ENCODE measurements at regions not wholly inside any gene's neighbourhood (a gene's known extent, or its start where the extent isn't known, plus 50 kb on each side); places are given as distances from the start of the nearest gene placed in this dataset.
"Not testable (repeated sequence)": the region's sequence is repeated elsewhere in the genome, so short reads cannot be mapped to it uniquely, and the experiment has no call there.

DNA sequence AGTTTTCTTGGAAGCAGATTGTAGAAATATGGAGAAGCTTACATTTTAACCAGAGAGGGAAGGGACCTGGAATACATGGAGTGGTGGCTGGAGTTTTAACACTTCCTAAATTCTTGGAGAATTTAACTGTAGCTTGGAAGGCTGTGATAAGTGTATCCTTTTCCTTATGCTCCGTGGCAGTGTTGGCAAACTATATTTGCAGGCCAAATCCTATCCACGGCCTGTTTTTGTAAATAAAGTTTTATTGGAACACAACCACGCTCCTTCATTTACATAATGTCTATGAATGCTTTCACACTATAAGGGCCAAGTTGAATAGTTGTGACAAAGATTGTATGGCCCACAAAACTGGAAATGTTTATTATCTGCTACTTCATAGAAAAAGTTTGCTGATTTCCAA, 110.6 kb upstream of the MIR17HG start:
- DNase-seq: no peak

DNA sequence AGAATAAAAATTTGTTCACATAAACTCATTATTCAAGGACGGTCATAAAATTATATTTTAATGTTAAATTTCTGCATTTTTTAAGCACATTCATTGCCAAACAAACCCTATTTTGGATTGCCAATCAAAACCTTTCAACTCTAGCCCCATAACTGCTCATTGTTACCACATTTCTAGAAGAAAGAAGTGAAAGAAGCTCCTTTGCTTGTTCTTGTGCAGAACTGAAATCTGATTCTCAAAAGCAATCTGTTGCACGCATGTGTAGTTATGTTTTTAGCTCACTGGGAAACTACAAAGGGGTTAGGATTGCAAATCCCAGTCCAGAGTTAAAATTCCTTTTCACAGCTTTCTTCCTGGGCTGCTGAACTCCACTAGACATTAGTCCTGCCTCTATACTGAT, 109.5 kb upstream of the MIR17HG start:
- DNase-seq: no peak

DNA sequence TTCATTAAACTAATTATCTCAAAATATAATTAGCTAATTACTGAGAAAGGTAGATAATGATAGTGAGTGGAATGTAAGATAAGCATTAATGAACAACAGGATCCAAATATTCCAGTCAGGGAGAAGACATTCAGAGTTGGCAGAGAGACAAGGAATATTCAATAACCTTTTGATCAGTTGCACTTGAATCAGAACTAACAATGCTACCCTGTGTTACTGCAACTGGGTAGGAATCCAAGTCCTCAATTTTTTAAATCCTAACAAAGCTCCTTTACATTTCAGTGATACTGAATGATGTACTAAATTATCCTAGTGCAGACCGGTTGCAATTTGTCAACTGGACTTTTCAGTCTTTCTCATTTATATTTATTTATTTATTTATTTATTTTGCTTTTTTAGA, 107.1 kb upstream of the MIR17HG start:
- no peak for DNase-seq

DNA sequence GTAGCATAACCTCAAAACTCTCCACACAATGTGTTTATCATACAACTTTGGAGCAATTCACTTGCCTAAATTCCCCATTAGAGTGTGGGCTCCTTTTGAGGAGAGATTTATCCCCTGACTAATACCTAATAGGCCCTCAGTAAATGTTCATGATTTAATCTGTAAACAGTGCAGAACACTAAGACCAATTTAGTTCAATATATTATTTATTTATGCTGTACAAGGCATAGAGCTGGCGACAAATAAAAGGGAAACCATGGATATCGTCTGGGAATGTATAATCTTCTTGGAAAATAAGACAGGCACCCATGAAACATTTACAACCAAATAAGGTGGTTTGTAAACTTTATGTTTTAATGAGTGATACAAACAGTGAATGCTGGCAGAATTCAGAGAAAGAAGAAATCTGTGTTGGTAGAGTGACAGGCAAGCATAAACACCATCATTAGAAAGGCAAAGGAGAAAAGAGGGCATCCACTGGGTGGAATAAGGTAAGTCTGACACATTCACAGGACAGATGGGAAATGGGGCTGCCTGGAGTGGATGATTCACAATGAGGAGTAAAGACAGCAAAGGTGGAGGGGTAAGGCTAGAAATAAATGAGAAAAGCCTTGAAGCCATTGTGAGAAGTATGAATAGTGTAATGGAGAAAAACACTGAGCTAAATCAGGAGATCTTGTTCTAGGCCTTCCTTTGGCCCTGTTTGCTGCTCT, 106.1 kb upstream of the MIR17HG start:
- DNase-seq: no peak

DNA sequence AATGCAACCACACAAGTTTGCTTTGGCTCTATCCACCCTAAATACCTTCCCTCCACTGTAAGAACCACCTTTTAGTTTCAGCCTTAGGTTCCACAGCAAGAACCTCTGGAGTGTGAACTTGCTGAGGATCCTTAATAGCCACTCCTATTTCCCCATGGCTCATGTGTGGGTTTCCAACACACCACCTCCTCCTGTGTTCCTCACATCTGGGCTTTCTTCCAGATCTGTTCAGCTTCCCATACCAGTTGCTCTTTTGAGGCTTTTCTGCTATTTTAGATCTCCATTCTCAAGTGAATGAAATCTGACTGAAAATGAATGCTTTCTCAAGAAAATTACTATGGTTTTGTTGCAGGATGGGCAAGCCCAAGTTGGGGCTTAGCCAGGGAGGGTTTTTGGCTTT, 104.8 kb upstream of the MIR17HG start:
- DNase-seq: no peak

DNA sequence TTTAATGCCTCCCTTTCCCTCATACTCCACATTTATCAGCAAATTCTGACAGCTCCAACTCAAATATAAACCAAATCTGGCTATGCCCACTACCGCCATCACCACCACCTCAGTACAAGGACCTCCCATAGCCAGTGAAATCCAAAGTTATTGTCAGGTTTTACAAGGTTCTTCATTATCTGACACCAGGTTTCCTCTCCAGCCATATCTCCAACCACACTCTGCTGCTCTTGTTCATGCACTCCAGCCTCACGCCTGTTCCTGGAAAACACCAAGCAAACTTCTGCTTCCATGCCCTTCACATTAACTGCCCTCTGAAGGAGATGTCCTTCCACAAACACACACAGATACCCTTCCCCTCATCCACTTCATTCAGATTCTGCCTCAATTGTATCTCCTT, 102.2 kb upstream of the MIR17HG start:
- no peak for DNase-seq

DNA sequence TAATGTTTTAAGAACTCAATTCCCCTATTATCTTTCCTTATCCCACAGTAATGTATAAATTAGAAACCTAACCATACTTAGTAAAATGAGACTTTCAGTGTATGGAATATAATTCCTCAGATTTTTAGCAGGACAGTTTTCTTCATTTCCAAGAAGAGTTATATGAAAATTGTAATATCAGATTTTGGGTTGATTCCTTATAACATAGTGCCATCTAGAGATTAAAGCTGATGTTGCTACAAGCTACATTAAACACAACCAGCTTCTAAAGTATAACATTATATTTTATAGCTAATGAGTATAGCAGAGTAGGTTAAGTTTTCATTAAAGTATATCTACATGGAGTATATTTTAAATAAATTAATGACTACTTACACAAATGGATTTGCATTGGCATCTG, 99.7 kb upstream of the MIR17HG start:
- no peak for DNase-seq

DNA sequence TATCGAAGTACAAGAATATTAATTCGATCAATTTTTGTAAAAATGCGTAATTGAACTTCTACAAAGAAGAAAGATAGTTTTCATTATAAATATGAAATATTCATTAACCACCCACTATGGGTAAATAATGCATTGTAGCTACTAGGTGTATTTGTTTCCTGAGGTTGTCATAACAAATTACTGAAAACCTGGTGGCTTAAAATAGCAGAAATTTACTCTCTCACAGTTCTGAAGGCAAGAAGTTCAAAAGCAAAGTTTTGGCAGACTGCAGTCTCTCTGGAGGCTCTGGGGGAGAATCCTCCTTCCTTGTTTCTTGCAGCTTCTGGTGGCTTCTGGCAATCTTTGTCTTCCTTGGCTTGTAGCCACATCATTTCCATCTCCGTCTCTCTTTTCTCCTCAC, 99.2 kb upstream of the MIR17HG start:
- no peak for DNase-seq

DNA sequence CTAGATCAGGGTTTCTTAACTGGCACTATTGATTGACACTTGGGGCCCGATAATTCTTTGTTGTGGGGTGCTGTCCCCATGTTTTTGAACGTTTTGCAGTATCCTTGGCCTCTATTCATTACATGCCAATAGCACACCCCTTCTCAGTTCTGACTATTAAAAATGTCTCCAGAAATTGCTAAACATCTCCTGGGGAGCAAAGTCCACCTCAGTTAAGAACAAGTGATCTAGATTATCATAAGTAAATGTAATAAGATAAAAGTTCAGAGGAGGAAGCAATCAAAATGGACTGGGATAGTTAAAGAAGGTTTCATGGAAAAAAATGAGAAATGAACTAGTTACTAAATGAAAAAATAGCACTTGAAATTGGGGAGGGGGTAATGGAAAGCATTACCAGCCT, 98.1 kb upstream of the MIR17HG start:
- DNase-seq: no peak

DNA sequence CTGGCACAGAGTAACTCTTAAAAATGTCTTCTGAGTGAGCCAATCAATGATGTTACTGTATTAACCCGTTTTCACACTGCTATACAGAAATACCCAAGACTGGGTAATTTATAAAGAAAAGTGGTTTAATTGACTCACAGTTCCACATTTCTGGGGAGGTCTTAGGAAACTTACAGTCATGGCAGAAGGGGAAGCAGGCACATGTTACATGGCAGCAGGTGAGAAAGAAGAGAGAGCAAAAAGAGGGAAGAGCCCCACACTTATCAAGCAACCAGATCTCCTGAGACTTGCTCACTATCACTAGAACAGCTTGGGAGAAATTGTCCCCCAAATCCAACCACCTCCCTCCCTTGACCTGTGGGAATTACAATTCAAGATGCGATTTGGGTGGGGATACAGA, 97.6 kb upstream of the MIR17HG start:
- no peak for DNase-seq

DNA sequence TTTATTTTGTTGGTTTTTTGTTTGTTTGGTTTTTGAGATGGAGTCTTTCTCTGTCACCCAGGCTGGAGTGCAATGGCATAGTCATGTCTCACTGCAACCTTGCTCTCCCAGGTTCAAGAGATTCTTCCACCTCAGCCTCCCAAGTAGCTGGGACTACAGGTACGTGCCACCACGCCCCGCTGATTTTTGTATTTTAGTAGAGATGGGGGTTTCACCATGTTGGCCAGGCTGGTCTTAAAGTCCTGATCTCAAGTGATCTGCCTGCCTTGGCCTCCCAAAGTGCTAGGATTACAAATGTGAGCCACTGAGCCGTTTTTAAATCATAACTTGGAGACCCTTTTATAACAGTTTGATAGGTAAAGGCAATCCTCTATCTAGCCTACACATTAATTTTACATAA, 95.9 kb upstream of the MIR17HG start:
- not testable (repeated sequence) for DNase-seq

DNA sequence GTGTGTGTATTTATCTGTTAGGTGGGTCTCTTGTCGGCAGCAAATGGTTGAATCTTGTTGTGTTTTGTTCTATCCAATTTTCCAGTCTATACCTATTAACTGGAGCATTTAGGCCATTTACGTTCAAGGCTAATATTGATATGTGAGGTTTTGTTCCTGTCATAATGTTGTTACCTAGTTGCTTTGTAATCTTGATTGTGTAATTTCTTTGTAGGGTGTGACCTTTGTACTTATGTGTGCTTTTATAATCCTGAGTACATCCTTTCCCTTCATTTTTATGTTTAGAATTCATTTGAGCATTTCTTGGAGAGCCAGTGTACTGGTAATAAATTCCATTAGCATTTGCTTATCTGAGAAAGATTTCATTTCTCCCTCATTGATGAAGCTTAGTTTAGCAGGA, 83.0 kb upstream of the MIR17HG start:
- DNase-seq: no peak

DNA sequence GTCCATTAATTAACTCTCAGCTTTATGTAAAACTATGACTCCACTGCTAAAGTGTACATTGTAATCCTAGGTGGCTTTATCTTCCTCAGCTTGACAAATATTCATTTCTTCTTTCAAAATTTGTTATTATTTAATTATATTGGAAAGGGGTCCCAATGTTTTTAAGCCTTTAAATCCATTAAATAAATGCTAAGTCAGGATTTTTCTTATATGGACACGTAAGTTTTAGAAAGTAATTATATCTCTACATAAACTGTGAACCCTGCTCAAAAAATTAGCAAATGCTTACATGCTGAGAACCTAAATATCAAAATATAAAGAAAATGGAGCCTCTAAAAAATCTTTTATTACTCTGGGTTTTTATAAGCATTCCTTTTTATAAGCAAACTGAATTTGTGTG, 78.2 kb upstream of the MIR17HG start:
- no peak for DNase-seq

DNA sequence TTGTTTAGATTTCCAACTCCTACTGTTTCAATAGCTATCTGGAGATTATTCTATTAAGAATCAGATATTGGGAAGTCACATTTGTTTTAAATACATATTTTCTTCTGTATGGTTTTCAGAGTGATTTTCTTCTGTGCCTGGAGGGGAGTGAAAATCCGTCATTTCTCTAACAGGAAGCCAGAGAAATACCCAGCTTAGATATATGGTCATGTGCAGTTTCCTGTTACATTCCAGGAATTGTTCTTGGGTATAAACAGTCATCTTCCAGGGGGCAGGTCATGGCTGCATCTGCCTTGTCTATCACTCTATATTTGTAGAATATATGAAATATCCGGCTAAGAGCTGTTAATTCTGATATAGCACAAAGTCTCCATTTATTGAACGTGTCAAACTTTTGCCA, 77.5 kb upstream of the MIR17HG start:
- DNase-seq: no peak

DNA sequence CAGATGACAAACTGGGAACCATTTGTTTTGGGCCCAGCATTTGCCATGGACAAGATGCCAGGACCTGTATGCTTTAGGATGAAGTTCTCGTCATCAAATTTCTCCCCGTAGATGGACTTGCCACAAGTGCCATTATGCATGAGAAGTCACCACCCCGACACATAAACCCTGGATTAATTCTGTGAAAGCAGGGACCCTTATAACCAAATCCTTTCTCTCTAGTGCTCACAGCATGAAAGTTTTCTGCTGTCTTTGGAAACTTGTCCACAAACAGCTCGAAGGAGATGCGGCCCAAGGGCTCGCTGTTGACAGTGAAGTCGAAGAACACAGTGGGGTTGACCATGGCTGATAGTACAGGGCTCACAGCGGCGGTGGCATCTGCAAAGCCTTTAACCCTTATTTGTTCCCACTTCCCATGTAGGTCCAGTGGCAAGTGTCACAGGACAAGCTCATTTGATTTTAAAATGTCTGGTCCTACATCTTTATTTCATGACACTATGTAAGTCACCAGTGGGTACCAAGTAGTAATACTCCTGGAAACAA, 75.2 kb upstream of the MIR17HG start:
- no peak for DNase-seq

DNA sequence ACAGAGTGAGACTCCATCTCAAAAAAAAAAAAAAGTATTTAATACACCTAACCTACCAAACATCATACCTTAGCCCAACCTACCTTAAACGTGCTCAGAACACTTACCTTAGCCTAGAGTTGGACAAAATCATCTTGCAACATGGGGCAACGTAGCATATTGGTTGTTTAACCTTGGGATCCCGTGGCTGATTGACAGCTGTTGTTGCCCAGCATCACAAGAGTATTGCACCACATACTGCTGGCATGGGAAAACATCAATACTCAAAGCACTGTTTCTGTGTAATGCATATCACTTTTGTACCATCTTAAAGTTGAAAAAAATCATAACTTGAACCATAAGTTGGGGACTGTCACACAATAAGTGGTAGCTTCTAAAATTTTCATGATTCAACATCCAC, 73.8 kb upstream of the MIR17HG start:
- DNase-seq: no peak

DNA sequence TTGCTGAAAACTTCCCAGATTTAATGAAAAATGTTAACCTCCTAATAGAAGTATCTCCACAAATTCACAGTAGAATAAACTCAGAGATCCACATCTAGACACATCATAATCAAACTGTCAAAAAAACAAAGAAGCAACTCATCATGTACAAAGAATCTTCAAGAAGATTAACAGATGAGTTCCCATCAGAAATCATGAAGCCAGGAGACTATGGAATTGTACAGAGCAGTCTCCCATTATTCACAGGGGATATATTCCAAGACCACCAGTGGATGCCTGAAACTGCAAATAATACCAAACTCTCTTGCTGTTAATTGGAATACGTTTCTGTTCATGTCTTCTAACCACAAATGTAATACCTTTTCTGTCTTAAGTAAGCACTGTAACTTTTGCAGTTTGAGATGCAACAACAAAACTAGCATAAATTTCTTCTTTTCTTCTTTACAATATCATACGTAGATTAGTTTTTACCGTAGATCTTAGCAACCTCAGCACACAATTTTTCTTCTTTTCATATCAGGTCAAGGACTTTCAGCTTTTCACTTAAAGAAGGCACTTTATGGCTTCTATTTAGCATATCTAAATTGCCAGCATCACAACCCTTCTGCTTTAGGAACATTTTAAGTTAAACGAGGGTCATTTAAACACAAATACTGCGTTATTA, 70.3 kb upstream of the MIR17HG start:
- no peak for DNase-seq

DNA sequence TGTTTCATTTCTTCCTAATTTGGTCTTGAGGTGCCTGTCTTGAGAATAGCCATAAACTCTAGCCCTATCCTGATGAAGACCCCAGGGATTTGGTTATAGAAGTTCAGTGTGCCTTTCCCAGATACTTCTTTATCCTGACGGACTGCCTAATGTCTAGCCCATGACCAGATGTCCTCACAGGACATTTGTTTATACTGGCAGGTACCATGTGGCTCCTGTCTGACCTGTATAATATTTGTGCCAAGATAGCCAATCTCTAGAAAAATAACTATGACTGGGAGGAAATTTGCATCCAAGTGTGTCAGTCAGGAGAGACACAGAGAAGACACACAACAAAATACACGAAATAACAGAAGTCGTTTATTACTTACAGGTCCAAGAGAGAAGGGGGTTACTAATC, 69.2 kb upstream of the MIR17HG start:
- no peak for DNase-seq

DNA sequence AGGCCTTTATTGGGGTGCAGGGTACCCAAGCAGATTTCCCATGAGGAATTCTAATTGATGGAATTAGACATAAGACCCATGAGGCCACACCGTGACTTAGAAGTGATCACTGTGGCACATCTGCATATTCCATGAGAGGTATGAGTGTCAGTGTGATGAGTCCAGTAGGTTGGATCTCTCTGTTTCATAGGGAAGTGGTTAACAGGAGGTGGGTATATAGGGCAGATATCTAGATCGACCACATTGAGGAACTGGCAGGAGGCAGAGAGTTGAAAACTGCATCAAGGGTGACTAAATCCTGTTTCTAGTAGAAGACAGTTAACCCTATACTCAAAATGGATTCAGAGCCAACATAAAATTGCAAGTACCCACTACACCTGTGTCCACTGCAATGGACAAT, 68.6 kb upstream of the MIR17HG start:
- no peak for DNase-seq

DNA sequence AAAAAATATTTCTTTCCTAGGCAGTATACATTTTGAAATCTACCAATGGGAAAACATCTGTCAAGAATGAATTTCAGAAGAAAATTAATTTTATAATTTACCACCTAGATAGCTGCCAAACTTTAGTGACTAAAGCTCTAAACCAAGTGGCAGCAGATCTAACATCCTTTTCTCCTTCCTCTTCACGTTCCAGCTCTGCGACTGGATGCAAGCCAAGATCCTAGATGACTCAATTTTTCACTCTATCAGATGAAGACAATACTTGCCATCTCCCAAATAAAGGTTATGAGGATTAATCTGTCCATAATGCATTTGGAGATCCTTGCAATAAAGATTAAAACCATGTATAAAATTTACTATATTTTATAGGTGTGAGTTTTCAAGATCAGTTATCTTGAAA, 66.7 kb upstream of the MIR17HG start:
- DNase-seq: no peak

DNA sequence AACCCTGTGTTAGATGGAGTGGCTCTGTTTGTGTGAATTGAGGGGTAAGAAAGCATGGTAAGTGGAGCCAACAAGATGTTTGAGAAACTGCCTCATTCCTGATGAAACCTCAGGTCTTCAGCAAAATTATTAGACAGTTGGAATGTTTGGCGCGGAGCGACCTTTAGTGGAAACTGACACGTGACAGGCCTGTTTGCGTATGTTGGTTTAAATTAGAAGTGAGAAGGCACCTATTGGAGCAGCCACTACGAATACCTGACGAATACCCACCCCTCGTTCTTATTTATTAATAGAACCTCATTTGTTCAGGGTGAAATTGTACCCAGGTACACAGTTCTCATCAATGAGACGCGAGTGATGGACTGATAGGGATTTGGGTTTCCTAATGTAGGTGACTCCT, 63.2 kb upstream of the MIR17HG start:
- DNase-seq: no peak

DNA sequence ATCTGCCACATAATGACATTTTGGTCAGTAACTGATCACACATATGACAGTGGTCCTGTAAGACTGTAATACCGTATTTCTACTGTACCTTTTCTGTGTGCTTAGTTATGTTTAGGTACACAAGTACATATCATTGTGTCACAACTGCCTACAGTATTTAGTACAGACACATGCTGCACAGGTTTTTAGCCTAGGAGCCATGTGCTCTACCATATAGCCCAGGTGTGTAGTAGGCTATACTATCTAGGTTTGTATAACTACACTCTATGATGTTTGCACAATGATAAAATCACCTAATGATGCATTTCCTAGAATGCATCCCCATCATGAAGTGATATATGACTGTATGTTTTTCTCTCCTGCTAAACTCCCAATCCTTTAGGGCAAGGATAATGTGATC, 61.2 kb upstream of the MIR17HG start:
- no peak for DNase-seq

DNA sequence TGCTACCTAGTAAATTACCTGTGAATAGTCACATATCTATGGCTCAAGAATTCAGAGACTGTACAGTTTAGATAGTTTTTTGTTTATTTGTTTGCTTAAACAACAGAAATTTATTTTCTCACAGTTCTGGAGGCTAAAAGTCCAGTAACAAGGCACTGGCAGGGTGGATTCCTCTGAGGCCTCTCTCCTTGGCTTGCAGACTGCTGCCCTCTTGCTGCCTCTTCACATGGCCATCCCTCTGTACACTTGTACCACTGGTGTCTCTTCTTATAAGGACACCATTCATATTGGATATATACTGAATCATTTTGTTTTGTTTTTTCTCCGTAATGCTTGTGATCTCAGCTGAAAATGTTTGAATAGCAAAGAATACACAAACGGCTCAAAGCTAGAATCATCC, 56.4 kb upstream of the MIR17HG start:
- DNase-seq: no peak

DNA sequence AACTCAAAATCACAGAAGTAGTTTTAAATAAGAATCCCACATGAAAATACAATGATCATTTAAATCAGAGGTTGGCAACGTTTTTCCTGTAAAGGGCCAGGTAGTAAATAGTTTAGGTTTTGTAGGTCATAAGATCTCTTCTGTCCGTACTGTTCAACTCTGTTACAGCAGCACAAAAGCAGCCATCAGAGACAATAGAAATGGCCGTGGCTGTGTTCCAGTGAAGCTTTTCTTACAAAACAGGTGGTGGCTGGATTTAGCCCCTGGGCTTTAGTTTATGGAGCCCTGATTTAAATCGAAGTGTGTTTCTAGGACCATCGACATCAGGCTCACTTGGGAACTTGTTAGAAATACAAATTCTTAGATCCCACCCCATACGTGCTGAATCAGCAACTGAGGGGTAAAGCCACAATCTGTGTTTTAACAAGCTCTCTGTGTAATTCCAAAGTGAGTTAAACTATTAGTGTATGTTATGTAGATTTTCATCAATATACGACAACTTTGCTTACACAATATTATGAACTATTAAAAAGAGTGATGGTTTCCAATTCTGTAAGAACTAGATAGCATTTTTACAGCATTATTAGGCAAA, 54.8 kb upstream of the MIR17HG start:
- DNase-seq: no peak

Data from activated CD4-positive, alpha-beta T cell treated with anti-CD3 and anti-CD28 coated beads, Interleukin-2, Interleukin-6, amounts not matched to agents 100 ng/mL and 50 ng/mL, durations not matched to agents 16 hours and 8 hours (primary cell).